ENCODE measurements at regions not wholly inside any gene's neighbourhood (a gene's known extent, or its start where the extent isn't known, plus 50 kb on each side); places are given as distances from the start of the nearest gene placed in this dataset.

- TF ChIP-seq CTCF (IDR thresholded peaks at IDR 0.05): no peak
- no peak for TF ChIP-seq EP300 (IDR thresholded peaks at IDR 0.05)
Measured at GRCh38 chr9:73237140-73237539, 85.5 kb downstream of the ANXA1 start.

Measured in upper lobe of left lung (tissue), 4 donors.